HG03432 (cell line): ENCODE measurements at regions not wholly inside any gene's neighbourhood (a gene's known extent, or its start where the extent isn't known, plus 50 kb on each side); places are given as distances from the start of the nearest gene placed in this dataset.
A peak's percentile ranks its signal among the peaks of the same experiment; 100 is the strongest.

Experiments
- ATAC-seq: cut with Tn5 transposase; IDR thresholded peaks from one replicate; pipeline ENCODE4 v1.9.1; 2021; ENCODE audit warnings: mild to moderate bottlenecking, moderate library complexity; ENCODE audit not compliant: unreplicated experiment

DNA sequence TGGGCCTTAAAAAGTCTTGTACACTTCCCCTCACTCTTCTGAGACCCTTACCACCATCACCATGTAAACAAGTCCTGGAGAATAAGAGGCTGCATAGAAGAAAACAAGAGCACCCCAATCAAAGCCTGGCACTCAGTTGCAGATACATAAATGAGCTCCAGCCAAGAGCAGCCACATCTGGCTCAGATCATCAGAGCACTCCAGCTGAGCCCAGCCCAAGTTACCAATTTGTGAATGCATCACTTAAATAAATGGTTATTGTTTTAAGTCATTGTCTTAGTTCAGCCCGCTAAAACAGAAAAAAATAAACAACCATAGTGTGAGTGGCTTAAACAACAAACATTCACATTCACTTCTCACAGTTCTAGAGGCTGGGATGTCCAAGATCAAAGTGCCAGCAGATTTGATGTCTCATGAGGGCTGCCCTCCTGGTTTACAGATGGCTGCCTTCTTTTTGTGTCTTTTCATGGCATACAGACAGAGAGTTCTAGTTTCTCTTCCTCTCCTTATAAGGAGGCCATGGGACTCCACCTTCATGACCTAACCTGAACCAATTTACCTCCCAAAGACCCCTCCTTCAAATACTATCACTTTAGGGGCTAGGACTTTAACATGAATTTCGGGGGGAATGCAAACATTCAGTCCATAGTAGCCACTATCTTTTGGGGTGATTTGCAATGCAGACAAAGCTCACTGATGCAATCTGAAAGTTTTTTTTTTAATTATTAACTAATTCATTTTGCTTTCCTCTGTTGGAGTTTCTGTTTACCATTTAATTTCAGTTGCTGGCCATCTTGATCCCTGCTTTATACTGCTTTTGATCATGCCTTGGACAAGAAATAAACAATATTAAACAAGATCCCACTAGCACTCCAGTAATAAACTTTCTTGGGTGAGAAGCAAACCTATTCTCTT is 187.5 kb upstream of the ACVR2A start:
- peak; percentile 45 for ATAC-seq

DNA sequence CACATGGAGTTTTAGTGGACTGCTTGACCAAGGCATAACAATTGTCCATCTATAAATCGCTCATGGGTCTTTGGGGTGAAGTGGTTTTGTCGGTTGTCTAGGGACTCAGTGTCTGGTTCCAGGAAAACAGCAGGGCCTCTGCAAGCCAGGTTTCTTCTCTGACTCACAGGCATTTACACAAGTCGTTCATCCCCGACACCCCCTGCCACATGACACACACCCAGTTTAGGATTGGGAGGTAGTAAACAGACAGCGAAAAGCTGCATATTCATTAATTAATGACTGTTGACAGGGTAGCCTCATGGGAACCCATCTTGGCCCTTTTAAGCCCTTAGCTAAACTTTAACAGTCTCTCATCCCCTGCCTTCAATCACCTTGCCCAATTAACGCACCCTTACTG is 194.8 kb upstream of the ACVR2A start:
- ATAC-seq: no peak

DNA sequence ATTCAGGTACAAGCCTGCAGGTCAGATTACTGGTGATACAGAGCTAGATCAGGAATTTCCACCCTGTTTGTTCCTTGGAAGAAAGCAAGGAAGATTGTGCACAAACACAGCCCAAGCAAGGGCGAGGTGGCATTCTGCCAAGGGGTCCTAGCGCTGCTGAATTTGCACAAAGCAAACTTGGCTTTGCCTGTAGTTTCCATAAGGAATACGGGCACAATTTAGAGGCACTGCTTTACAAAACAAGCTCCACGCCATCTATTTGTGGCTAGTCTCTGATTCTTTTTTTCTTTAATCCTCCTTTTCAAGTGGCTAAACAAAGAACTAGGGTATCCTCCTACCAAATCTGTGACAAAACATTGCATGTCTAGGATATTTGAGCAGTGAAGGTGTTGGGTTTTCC is 195.5 kb upstream of the ACVR2A start:
- no peak for ATAC-seq

DNA sequence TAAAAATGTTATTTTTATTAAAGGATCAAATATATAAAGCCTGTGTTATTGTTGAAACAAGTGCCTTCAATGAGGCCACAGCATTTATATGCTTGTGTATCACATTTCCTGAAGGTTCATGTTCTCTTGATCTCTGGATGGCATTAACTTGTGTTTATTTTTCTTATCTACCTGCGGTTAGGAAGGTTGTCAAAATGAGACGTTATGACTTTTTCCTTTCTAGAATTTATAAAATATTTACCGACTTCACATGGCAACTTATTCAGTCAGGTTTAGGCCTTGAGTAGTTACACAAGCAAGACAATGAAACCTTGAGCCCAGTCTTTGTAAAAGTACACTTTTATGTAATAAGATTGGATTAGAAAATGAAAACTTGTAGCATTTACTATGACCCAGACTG is 196.4 kb upstream of the ACVR2A start:
- no peak for ATAC-seq

DNA sequence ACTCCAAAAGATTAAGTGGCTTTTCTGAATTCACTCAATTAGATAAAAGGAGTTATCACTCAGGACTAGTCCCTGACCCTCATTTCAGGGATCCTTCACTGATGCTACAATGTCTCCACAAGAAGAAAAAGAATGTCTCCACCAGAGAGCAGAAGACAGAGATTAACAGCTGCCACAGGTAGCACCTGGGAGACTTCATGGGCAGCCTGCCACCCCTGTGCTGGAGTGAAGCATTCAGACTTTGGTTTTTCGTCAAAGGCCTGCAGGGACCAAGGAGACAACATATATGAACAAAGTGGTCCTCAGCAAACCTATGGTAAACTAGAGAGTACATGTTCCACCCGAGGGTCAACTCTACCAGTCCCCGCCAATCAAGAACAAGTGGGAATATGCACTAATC is 197.0 kb upstream of the ACVR2A start:
- ATAC-seq: no peak

DNA sequence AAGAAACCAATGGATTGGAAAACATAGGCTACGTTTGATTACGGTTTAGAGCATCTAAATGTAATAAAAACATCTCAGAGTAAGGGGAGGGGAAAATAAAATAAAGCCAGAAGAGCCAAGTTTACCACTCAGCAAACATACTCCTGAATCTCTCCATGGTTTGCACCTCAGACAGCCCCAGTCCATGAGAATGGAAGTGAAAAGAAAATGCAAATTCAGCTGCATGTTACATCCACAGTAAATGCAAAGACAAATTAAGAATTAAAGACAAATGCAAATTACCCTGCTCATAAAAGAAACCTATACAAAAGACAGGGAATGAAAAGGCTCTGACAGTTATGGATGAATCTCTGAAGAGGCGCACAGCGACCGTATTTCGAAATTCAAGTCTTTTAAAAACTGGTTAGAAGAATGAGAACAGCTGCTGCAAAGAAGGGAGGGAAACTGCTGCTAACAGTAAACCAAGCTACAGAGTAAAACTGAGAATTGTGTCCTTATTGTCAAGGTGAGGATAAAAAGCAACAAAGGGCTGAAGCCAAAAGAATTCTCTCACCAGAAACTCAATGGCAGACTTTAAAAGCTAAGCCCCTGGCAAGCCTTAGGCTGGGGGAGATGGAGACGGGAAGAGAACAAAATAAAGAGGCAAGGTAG is 197.9 kb upstream of the ACVR2A start:
- ATAC-seq: no peak

DNA sequence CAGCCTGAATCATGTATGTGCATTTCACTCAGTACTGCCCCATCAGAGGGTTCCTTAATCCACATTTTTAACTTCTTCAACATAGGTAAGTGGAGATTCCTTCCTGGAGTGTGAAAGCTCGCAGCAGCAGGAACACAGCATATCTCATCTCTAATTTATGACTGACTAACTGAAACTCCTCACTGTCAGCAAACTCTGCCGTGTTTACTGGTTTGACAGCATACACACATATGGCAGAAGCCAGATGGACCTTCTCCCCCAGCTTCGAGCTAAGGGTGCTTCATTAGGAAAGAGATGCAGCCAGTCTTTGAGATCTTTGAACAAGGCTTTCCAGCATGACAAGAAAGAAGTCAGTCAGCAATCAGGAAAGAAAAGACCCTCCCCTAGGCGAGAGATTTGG is 200.3 kb upstream of the ACVR2A start:
- no peak for ATAC-seq

DNA sequence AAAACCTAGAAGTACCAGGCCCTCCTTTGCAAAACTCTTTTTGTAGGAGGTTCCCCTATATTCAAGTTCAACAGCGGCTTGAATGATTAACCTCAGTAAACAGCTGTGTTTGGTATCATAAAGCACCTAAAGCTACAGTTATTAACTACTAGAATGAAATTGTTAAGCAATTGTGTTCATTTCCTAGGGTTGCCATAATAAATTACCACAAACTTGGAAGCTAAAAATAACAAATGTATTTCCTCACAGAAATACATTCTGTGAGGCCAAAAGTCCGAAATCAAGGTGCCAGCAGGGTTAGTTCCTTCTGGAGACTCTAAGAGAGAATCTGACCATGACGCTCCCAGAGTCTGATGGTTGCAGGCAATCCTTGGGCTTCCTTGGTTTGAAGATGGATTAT is 202.1 kb upstream of the ACVR2A start:
- no peak for ATAC-seq

DNA sequence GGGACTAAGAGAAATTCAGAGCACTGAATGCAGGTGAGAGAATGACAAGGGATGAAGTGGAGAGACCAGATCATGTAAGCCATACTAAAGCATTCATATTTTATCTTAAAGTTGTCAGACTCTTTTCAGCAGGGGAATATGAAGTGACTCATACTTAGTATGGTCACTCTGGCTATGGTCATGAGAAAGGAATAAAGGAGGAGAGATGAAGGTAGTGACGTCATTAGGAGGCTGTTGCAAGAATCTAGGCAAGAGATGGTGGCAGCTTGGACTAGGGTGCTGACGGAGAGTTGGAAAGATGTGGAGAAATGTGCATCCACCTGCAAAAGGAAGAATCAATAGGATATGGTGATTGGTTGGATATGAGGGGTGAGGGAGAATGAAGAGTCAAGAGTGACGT is 203.2 kb upstream of the ACVR2A start:
- no peak for ATAC-seq

DNA sequence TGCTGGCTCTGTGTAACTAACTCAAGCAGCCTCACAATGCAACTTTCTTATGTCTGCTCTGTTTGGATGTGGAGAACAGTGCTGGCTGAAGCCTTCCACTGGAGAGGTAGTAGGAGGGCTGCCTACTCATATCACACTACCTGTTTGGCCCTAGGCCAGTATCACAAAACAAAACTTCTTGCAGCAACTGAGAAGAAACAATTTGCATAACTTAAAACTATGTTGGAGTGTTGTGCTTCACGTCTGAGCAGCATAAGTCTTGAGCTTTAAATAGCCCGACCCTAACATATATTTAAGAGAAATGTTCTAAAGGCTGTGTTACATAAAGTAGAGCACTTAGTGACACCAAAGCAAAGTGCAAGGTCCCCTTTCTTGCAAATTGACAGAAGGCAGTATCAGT is 204.9 kb upstream of the ACVR2A start:
- ATAC-seq: peak; percentile 79

DNA sequence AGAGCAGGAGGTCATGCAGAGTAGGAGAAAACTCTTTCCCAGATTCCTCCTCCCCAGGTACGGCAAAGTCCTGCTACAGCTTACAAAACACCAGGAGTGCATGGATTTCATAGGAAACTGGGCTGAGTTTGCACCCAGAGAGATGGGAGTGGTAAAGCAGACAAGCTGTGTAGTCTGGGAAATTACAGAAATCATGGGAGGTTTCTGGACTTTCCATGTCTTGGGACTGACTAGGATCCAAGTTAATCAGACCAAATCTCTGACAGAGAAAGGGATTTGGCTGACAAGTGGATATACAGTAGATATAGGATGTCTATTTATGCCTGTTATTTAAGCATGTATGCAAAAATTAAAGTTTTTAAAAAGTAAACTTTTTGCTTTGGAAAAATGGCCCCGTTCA is 205.4 kb upstream of the ACVR2A start:
- ATAC-seq: no peak

DNA sequence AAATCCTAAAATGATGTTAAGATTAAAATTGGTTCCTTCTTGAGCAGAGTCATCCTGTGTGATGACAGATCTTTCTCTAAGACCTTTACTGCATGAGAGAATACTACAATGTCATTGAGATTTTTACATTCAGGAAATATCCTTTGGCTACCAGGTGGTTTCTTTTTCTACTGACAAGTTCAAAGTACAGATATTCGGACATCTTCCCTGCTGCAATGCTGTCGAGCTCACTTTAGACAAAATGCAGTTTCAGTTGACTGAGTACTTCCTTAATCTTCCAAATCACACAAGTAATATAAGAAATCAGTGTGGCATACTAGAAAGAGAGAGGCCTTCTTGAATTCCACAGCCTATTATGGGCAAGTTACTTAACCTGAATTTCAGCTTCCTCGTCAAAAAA is 207.9 kb upstream of the ACVR2A start:
- ATAC-seq: peak; percentile 9

DNA sequence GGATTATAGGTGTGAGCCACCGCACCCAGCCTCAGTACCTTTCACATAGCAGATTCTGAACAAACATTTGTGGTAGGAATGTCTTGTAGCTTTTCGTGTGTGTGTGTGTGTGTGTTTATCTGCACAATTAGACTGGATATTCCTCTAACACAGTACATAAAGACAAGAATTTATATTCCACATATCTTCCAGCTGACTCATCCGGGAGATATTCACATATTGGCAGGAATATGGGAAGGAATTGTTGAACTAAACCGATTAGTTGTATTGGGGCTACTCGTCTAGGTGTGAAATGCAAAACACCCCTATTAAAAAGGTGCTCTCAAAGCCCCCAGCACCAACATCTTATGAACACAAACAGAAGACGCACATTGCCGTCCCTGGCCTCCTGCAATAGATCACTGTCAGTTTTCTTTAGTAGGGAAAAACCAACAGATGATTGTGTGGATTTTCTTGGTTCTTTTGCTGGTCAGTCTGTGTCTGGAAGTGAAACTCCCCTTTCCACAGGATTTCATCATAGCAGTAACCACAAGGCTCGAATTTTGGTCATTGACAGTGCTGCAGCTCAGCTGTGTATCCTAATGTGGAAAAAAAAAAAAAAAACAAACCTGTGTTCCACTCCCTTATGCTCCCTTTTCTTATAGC is 208.5 kb upstream of the ACVR2A start:
- no peak for ATAC-seq

DNA sequence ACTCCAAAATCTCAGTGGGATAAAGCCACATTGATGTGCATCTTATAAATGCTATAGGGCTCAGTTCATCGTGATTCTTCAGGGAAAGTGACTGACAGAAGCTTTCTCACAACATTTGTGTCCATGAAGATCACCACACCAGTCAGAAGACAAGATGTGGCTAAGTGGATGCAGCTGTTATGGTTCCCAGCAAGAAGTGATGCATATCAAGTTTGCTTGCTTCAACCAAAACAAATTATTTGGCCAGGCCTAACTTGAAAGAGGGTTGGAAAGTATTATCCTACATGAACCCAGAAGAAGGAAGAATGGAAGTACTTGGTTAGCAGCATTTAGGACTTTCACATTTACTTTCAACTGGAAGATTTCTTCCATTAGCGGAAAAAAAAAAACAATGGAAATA is 210.0 kb upstream of the ACVR2A start:
- no peak for ATAC-seq

DNA sequence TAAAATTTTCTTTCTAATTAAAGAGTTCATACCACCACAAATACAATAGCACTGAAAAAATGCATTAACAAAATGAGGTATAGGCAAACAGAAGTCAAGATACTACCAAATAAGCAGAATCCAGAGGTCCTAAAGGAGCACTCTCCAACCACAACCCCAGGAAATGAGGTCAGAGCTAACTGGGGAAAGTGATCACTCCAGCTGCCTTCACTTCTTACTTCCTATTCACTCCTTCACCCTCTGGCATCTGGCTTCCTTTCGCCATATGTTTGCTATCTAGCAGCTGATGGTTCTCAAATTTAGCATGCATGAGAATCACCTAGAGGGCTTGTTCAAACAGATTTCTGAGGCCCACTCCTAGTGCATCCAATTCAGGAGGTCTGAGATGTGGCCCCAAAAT is 212.6 kb upstream of the ACVR2A start:
- no peak for ATAC-seq

DNA sequence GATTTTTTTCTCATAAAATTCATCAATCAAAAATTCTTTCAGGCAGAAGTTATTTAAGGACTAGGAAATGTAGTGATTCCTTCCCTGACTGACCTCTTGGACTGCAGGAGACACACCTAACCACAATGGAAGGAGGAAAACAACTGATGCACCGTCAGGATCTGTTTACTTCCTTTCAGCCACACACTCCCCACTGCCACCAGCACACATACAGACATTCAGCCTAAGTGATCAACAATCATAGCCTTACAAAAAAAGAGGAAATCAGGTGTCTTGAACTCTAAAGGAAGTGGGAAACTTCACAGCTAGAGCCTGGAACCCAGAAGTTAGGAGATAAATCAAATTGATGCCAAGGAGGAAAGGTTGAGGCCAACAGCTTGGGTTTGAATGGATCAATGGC is 213.5 kb upstream of the ACVR2A start:
- no peak for ATAC-seq

DNA sequence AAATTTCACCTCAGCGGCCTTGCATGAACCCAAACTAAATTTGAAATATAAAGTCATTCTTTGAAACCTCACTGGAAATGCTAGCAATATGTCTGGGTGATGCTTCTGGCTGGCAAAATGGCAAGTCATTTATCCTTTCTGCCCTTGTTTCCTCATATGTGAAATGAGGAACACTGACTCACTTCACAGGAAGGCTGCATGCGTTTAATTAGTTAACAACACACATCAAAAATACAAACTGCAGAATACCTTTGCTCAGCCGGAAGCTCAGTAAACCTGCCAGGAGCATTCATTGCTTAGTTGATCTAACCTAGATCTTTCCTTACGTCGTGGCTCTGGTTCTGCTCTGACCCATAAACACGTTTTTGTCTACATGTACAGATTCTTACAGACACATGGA is 214.2 kb upstream of the ACVR2A start:
- no peak for ATAC-seq

DNA sequence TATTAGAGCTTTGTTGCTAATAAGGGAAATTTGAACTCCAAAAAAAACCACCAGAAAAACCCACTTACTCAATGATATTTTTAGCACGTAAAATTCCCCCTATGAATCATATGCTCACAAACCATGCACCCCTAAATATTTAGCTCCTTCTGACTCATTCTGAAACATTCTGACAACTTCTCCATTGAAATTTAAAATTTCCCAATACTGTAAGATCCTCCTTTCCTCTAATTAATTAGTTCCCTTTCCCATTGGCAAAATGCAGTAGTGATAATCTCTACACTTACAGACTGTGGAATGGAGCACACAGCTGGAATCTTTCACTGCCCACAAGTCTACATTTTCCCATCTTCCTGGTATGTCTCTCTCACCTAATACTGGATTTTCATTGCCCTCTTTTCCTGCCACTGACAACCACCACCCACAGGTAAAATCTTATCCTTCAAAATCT is 215.8 kb upstream of the ACVR2A start:
- ATAC-seq: peak; percentile 65

DNA sequence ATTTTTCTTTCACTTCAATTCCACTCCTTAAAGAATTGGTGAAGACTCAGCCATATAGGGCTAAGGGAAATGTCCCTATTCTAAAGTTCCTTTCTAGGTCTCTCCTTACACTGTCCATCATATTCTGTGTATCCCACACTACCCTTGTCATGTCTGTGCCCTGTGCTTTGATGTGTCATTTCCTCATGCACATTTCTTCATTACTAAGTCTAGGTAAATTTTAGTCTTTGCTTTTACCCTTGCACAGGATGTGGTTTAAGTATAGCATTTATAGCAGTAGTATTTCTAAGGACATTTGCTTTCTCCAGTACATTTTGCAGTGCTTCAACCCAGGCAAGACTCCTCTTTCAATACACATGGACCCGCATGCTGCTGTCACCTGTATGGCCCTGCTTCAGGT is 221.5 kb upstream of the ACVR2A start:
- ATAC-seq: peak; percentile 96

DNA sequence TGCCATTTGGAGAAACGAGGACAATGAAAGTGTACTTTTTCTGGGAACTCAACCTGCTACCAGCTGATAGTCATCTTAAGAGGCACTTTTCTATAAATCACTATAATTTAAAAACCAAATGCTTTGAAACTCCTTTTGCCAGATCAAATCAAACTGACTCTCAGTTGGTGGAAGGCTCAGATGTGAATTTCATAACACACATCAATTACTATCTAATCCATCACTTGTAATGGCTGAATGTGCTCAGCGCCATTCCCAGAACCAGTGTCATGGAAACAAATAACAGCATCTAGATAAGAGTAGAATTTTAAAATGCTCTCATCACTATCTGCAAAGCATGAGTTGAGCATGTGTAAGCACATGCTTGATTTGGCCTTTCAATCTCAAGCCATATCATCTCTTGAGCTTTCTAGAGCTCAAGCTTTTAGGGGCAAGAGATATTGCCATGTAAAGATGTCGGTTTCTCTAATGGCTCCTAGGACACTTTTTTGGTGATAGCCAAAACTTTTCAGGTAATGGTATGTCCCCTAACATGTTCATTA is 223.1 kb upstream of the ACVR2A start:
- ATAC-seq: no peak

DNA sequence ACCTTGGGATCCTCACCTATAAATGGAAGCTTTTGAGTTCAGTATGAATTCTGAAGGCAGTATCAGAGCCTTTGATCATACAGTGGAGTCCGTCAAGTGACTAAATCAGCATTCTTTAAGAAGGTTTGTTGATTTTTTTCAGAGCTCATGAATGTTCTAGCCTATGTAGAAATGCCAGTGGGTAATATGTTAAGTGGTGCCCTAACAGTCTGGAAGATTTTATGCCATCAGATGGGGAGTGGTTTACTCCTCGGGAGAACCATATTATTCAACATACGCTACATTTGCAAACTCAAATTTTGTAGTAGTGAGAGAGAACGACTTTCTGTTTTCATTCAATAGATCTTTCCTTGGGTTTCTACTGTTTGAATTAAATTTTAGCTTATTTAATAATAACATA is 225.0 kb upstream of the ACVR2A start:
- no peak for ATAC-seq

DNA sequence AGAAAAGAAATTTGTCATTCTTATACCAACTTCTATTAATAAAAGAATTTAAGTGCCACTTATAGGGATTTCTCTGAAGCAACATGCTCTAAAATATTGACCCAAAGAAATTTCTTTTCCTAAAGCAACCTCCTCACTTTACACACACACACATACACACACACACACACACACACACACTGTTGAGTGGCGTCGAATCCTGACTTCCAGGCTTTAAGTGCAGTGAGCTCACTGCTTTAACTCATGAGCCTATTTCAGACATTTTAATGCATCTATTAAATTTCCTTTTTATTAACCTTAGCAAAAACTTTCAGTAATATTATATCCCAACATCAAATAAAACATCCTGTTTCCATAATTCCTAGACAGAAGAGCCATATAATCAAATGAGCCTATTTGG is 229.1 kb upstream of the ACVR2A start:
- ATAC-seq: no peak
